IPS DF 6.9 (cell line): ENCODE measurements at regions not wholly inside any gene's neighbourhood (a gene's known extent, or its start where the extent isn't known, plus 50 kb on each side); places are given as distances from the start of the nearest gene placed in this dataset.
"Not testable (repeated sequence)": the region's sequence is repeated elsewhere in the genome, so short reads cannot be mapped to it uniquely, and the experiment has no call there.

Source experiments
- DNase-seq: peaks from one replicate; pipeline ENCODE4 v3.0.0-alpha.2; 2013; ENCODE audit warnings: low read depth, low spot score
- H3K27ac ChIP-seq: one replicate; pipeline ENCODE4 v1.5.1; 2013; ENCODE audit warnings: low read length, control low read depth
- H3K27me3 ChIP-seq: 2 replicates; pipeline ENCODE4 v1.6.1; 2013; ENCODE audit warnings: mild to moderate bottlenecking, low read length; ENCODE audit not compliant: control insufficient read depth, insufficient read depth
- H3K36me3 ChIP-seq: 2 replicates; pipeline ENCODE4 v1.6.1; 2013; ENCODE audit warnings: low read length; ENCODE audit not compliant: control insufficient read depth, insufficient read depth
- H3K4me1 ChIP-seq: 2 replicates; pipeline ENCODE4 v1.6.1; 2013; ENCODE audit warnings: low read length; ENCODE audit not compliant: control insufficient read depth, insufficient read depth
- H3K4me3 ChIP-seq: 2 replicates; pipeline ENCODE4 v1.5.1; 2013; ENCODE audit warnings: mild to moderate bottlenecking, low read length
- H3K9me3 ChIP-seq: 2 replicates; pipeline ENCODE4 v1.6.1; 2013; ENCODE audit warnings: low read length, inconsistent platforms; ENCODE audit not compliant: control insufficient read depth, insufficient read depth
- WGBS: extraction: QIAGEN DNeasy Blood & Tissue Kit; methylation state at CpG from one replicate; pipeline ENCODE4 v1.1.7; 2013; ENCODE audit warnings: mixed read lengths, missing lambda C conversion rate; ENCODE audit not compliant: insufficient read length, insufficient coverage; 5-methylcytosine and 5-hydroxymethylcytosine counted together

- Histone ChIP-seq H3K27ac (no peak overlapping the region), H3K9me3 (peaks cover 1% of the 10 kb centered on the region; the same call in 1 of the 2 replicates), H3K4me1 (no peaks in the 10 kb centered on the region), H3K4me3 (no peak overlapping the region), H3K36me3 (no peaks in the 10 kb centered on the region), H3K27me3 (no peaks in the 10 kb centered on the region)
- WGBS: no CpG with 5 or more reads among the region's 28 CpGs
- DNase-seq: no peak
Observed at GRCh38 chr3:153369561-153370374, 207.7 kb downstream of the RAP2B start.

- H3K27ac ChIP-seq: no peak overlapping the region
- whole genome bisulfite sequencing: no CpG with 5 or more reads among the region's 1 CpG
- DNase-seq: no peak
- no peak overlapping the region for H3K4me3 ChIP-seq
- H3K9me3 ChIP-seq: peaks cover 1% of the 10 kb centered on the region; the same call in 1 of the 2 replicates
- no peaks in the 10 kb centered on the region for H3K36me3 ChIP-seq
- H3K4me1 ChIP-seq: no peaks in the 10 kb centered on the region
- no peaks in the 10 kb centered on the region for H3K27me3 ChIP-seq
Observed at GRCh38 chr3:153370680-153371079, 208.7 kb downstream of the RAP2B start.

DNA sequence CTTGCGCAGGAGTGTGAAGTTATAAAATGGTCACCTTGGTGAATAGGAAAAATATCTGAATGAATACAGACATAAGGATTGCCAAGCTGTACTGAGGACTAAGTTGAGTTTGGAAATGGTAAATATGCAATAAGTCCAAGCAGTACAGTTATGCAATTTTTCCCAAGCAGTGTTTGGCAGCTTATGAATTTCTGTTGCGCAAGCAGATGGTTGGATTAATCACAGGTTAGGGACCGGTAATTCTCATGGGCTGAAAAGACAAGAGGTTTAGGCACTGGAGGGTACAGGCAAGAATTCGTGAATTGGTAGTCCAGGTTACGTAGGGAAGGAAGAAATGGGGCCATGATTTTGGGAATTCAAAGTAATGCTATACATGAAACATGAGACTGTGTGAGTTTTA lies 210.3 kb downstream of the RAP2B start:
- Histone ChIP-seq H3K4me3 (no peak overlapping the region), H3K9me3 (peaks cover 1% of the 10 kb centered on the region; the same call in 1 of the 2 replicates), H3K27me3 (no peaks in the 10 kb centered on the region), H3K36me3 (no peaks in the 10 kb centered on the region), H3K4me1 (no peaks in the 10 kb centered on the region), H3K27ac (no peak overlapping the region)
- WGBS: no CpG with 5 or more reads among the region's 5 CpGs
- no peak for DNase-seq

DNA sequence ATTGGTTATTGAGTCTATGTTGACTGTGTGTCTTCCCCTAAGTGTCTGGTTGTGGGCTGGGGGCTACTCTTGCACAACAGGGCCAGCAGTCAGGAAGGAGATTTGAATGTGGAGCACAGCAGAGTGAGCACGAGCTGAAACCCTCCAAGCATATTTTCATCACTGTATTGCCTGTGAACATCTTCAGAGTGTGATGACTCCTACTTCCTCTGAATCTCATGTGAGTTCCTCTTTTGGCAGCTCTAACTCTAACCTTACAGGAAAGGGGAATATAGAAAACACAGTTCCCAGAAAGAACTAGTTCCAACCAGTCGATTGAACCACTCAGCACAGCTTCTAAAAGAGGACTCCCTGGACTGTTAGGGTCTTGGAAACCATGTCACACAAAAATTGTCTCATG lies 211.6 kb downstream of the RAP2B start:
- Histone ChIP-seq H3K27ac (no peak overlapping the region), H3K36me3 (no peaks in the 10 kb centered on the region), H3K9me3 (peaks cover 1% of the 10 kb centered on the region; the same call in 1 of the 2 replicates), H3K27me3 (no peaks in the 10 kb centered on the region), H3K4me1 (no peaks in the 10 kb centered on the region), H3K4me3 (no peak overlapping the region)
- no peak for DNase-seq
- no CpG with 5 or more reads among the region's 2 CpGs for WGBS

GRCh38 chr3:153378366-153378765 lies 216.3 kb downstream of the RAP2B start:
- H3K27ac ChIP-seq, H3K4me3 ChIP-seq, H3K27me3 ChIP-seq, H3K9me3 ChIP-seq, DNase-seq, H3K36me3 ChIP-seq, H3K4me1 ChIP-seq: not testable (repeated sequence)
- WGBS: no CpG with 5 or more reads among the region's 24 CpGs

DNA sequence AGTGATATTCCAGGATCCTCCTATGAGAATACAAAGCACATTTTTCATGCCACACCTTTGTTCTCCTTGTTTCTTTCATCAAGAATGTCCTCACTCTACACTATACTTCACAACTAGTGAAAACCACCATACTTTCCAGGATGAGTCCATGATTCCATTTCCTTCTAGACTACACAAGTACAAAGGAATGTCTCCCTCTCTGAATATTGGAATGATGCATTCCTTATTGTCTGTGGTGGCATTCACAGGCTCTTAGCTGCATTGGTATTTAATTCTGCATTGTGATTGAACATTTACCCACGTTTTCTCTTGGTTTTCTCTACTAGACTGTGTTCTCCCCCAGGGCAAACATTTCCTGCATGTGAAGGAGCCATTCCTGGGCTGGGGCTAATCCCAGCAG lies 217.5 kb downstream of the RAP2B start:
- no peaks in the 10 kb centered on the region for H3K9me3 ChIP-seq
- H3K36me3 ChIP-seq: no peaks in the 10 kb centered on the region
- no peak overlapping the region for H3K27ac ChIP-seq
- no peaks in the 10 kb centered on the region for H3K4me1 ChIP-seq
- DNase-seq: no peak
- WGBS: no CpG with 5 or more reads among the region's 1 CpG
- H3K27me3 ChIP-seq: no peaks in the 10 kb centered on the region
- no peak overlapping the region for H3K4me3 ChIP-seq

DNA sequence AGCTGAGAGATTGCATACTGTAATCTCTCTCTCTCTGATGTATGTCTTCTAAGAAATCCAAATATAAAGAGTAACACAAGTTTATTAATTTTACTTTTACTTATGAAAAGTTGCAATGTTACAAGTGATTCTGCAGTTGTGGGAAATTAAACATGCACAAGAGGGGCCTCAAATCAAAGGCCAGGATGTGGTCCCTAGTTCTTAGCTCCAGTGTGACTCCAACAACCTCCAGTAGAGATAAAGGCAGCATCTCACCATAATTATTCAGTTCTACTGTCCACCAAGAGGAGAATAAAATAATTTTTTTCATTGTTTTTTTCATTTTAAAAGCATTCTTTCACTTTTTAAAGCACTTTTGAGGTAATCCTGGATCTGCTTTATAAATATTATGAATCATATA lies 223.3 kb downstream of the RAP2B start:
- Histone ChIP-seq H3K27me3 (no peaks in the 10 kb centered on the region), H3K4me1 (no peaks in the 10 kb centered on the region), H3K36me3 (no peaks in the 10 kb centered on the region), H3K9me3 (no peaks in the 10 kb centered on the region), H3K4me3 (no peak overlapping the region), H3K27ac (no peak overlapping the region)
- DNase-seq: no peak

- no peaks in the 10 kb centered on the region for H3K27me3 ChIP-seq
- DNase-seq: no peak
- H3K27ac ChIP-seq: no peak overlapping the region
- H3K4me1 ChIP-seq: peaks cover 4% of the 10 kb centered on the region; the same call in 1 of the 2 replicates
- H3K4me3 ChIP-seq: no peak overlapping the region
- no CpG with 5 or more reads among the region's 2 CpGs for WGBS
- H3K9me3 ChIP-seq: no peaks in the 10 kb centered on the region
- no peaks in the 10 kb centered on the region for H3K36me3 ChIP-seq
Observed at GRCh38 chr3:153392363-153392762, 230.3 kb downstream of the RAP2B start.

GRCh38 chr3:153394017-153394416 lies 232.0 kb downstream of the RAP2B start:
- Histone ChIP-seq H3K36me3 (no peaks in the 10 kb centered on the region), H3K4me1 (peaks cover 4% of the 10 kb centered on the region; the same call in 1 of the 2 replicates), H3K27me3 (no peaks in the 10 kb centered on the region), H3K27ac (no peak overlapping the region), H3K9me3 (no peaks in the 10 kb centered on the region), H3K4me3 (no peak overlapping the region)
- DNase-seq: no peak
- no CpG with 5 or more reads among the region's 1 CpG for WGBS

DNA sequence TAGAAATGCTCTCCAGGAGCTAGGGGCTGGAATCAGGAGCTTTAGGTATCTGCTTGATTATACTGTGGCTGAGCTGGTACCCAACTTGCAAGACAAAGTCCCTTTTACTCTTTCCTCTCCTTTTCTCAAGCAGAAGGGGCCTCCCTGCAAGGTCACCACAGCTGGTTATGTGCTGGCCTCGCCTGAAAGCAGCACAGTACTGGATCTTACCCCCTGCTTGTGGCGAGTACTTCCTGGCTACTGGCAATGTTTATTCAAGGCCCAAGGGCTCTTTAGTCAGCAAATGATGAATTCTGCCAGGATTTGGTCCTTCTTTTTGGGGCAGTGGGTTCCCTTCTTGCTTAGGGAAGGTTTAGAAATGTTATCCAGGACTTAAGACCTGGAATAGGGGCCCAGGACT lies 234.6 kb downstream of the RAP2B start:
- WGBS: no CpG with 5 or more reads among the region's 2 CpGs
- no peak for DNase-seq
- Histone ChIP-seq H3K36me3 (no peaks in the 10 kb centered on the region), H3K4me3 (no peak overlapping the region), H3K27me3 (no peaks in the 10 kb centered on the region), H3K4me1 (peaks cover 4% of the 10 kb centered on the region; the same call in 1 of the 2 replicates), H3K27ac (no peak overlapping the region), H3K9me3 (no peaks in the 10 kb centered on the region)

GRCh38 chr3:153397794-153398193 lies 235.8 kb downstream of the RAP2B start:
- no CpG with 5 or more reads among the region's 2 CpGs for WGBS
- H3K4me1 ChIP-seq: peaks cover 4% of the 10 kb centered on the region; the same call in 1 of the 2 replicates
- H3K4me3 ChIP-seq: no peak overlapping the region
- no peaks in the 10 kb centered on the region for H3K36me3 ChIP-seq
- DNase-seq: no peak
- no peaks in the 10 kb centered on the region for H3K27me3 ChIP-seq
- no peak overlapping the region for H3K27ac ChIP-seq
- H3K9me3 ChIP-seq: no peaks in the 10 kb centered on the region
